ENCODE measurements at regions not wholly inside any gene's neighbourhood (a gene's known extent, or its start where the extent isn't known, plus 50 kb on each side); places are given as distances from the start of the nearest gene placed in this dataset.
"Not testable (repeated sequence)": the region's sequence is repeated elsewhere in the genome, so short reads cannot be mapped to it uniquely, and the experiment has no call there.

GRCh38 chr1:166666790-166667189 lies 172.5 kb upstream of the POGK start:
- TF ChIP-seq POLR2A (IDR thresholded peaks at IDR 0.05; ENCODE audit: borderline replicate concordance, extremely low read depth, insufficient read depth, insufficient read length); EZH2phosphoT487 (IDR thresholded peaks at IDR 0.05; ENCODE audit: borderline replicate concordance); POLR2AphosphoS5 (IDR thresholded peaks at IDR 0.05; ENCODE audit: low read depth, low read length): not testable (repeated sequence)
